Kidney epithelial cell (primary cell): ENCODE measurements at regions not wholly inside any gene's neighbourhood (a gene's known extent, or its start where the extent isn't known, plus 50 kb on each side); places are given as distances from the start of the nearest gene placed in this dataset.

Experiments
- DNase-seq: peaks from one replicate; pipeline ENCODE4 v3.0.0-alpha.2; 2010; ENCODE audit warnings: low read depth
- H3K27me3 ChIP-seq: 2 replicates; pipeline ENCODE4 v1.6.0; 2011; ENCODE audit warnings: low read length; ENCODE audit not compliant: control insufficient read depth, insufficient read depth
- H3K36me3 ChIP-seq: 2 replicates; pipeline ENCODE4 v1.5.1; 2011; ENCODE audit warnings: low read length; ENCODE audit not compliant: control insufficient read depth, insufficient read depth
- H3K4me3 ChIP-seq: 2 replicates; pipeline ENCODE4 v1.5.1; 2011; ENCODE audit warnings: low read depth, mild to moderate bottlenecking, control low read depth, low read length
- CTCF ChIP-seq: IDR thresholded peaks from 2 replicates; pipeline ENCODE4 v1.5.1; 2011; ENCODE audit warnings: mild to moderate bottlenecking, moderate library complexity, low read length, control low read depth, inconsistent platforms; ENCODE audit not compliant: insufficient read depth, poor library complexity, severe bottlenecking

GRCh38 chr3:147872568-147872967 lies 463.4 kb downstream of the ZIC1 start:
- H3K36me3 ChIP-seq = no peaks in the 10 kb centered on the region
- TF ChIP-seq CTCF = no peak

GRCh38 chr3:147875498-147875897 lies 466.3 kb downstream of the ZIC1 start:
- no peak overlapping the region for H3K4me3 ChIP-seq
- H3K27me3 ChIP-seq = no peaks in the 10 kb centered on the region
- no peak for TF ChIP-seq CTCF
- no peaks in the 10 kb centered on the region for H3K36me3 ChIP-seq
- no peak for DNase-seq

More at GRCh38 chr3:147872568-147872967, 463.4 kb downstream of the ZIC1 start:
- Histone ChIP-seq H3K4me3 (no peak overlapping the region), H3K27me3 (no peaks in the 10 kb centered on the region)
- DNase-seq = no peak

GRCh38 chr3:147881933-147882332 lies 472.8 kb downstream of the ZIC1 start:
- Histone ChIP-seq H3K27me3 (no peaks in the 10 kb centered on the region), H3K36me3 (no peaks in the 10 kb centered on the region), H3K4me3 (no peak overlapping the region)
- TF ChIP-seq CTCF = no peak
- no peak for DNase-seq

- Histone ChIP-seq H3K4me3 (no peak overlapping the region), H3K36me3 (no peaks in the 10 kb centered on the region), H3K27me3 (no peaks in the 10 kb centered on the region)
- no peak for TF ChIP-seq CTCF
- DNase-seq = no peak
These were observed 477.7 kb downstream of the ZIC1 start for GRCh38 chr3:147886879-147887278.

DNA sequence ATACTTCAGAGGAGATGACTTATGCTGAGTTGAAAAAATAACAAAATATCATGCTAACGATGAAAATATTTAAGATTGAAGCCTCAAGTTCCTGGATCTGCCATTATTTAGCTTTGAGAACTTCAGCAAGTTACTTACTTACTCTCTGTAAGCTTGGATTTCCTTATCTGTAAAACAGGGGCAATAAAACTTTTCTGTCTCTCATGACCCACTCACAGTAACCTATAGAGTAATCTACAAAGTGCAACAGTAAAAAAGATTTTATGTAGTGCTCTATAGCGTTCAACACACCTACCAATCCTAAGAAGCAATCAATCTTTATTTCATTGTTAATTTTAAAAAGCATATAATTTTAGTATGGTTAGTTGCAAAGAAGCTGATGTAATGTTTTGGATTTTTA lies 478.6 kb downstream of the ZIC1 start:
- no peaks in the 10 kb centered on the region for H3K27me3 ChIP-seq
- TF ChIP-seq CTCF = no peak
- no peak overlapping the region for H3K4me3 ChIP-seq
- DNase-seq = no peak
- H3K36me3 ChIP-seq = no peaks in the 10 kb centered on the region

DNA sequence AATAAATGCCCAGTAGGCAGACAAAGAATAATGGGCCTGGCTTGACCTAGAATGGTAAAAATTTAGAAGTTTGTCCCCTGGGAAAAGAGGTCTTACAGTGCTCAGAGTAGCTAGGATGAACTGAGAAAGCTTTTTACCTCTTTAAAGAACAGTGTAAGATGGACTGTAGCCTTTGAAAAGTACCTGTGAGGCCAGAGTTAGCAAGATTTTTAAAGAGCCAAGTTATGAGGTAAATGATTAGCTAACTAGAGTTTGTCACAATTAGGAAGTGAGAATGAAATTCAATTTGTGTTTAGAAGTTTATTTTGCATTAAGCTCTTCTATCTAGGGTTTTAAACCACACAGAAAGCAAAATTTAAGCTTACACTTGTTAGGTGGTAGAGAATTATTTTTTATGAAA lies 480.9 kb downstream of the ZIC1 start:
- no peak for TF ChIP-seq CTCF
- no peaks in the 10 kb centered on the region for H3K27me3 ChIP-seq
- no peak for DNase-seq
- no peaks in the 10 kb centered on the region for H3K36me3 ChIP-seq
- no peak overlapping the region for H3K4me3 ChIP-seq
